Esophagus mucosa (tissue), 1 donor: ENCODE measurements at regions not wholly inside any gene's neighbourhood (a gene's known extent, or its start where the extent isn't known, plus 50 kb on each side); places are given as distances from the start of the nearest gene placed in this dataset.
"Not testable (repeated sequence)": the region's sequence is repeated elsewhere in the genome, so short reads cannot be mapped to it uniquely, and the experiment has no call there.

Source experiments
- ATAC-seq: fragments of 200-7000 bp; cut with Tn5 transposase; one replicate; pipeline ENCODE4 v1.9.1; 2020
- donor health status: DM: yes; HTN: yes; CAD: no.

DNA sequence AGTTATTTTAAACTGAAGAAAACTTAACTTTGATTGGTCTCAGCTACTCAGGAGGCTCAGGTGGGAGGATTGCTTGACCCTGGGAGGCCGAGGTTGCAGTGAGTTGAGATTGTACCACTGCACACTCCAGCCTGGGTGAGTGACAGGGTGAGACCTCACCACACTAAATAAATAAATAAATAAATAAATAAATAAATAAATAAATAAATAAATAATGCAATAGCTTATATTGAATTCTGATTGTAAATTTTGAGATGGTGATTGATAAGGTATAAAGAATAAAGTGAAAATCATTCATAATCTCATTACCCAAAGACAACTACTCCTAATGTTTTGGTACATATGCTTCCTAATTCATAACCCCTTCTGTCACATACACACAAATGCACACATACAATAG is 58.1 kb downstream of the TUBA3C start:
- ATAC-seq, result no peak

DNA sequence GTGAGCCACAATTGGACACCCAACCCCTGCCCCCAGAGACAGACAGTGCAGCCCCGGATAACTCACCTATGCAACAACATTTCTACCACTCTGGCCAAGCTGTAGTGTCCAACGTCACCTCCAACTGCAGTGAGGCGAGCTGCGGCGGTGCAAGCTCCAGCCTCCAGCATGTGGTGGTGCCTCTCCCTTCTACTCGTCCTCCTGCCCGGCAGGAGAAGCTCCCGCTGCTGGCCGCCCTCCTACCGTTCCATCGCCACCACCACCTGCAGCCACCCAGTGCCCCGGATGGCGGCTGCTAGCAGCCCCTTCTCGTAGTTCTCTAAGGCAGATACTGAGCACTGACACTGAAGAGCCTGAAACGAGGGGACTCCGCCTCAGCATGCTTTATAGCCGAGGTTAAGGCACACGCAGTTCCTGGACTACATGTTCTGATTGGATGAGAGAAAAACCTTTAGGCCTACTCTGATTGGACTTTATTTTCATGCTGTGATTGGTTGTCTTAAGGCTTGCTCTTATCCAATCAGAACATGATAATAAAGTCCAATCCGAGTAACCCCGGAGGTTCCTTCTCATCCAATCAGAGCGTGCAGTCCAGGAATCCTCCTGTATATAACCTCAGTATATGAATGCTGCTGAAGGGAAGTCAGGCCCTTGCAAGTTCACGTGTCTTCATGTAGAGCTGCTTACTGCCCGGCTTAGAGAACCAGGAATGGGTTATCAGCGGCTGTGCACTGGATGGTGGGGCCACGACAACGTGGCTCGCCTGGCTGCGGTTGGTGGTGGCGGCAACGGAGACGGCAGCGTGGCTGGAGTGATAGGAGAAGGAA is 63.5 kb downstream of the TUBA3C start:
- ATAC-seq, result no peak

DNA sequence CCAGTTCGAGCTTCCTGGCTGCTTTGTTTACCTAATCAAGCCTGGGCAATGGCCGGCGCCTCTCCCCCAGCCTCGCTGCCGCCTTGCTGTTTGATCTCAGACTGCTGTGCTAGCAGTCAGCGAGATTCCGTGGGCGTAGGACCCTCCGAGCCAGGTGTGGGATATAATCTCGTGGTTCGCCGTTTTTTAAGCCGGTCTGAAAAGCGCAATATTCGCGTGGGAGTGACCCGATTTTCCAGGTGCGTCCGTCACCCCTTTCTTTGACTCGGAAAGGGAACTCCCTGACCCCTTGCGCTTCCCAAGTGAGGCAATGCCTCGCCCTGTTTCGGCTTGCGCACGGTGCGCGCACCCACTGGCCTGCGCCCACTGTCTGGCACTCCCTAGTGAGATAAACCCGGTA is 72.4 kb downstream of the TUBA3C start:
- not testable (repeated sequence) for ATAC-seq

DNA sequence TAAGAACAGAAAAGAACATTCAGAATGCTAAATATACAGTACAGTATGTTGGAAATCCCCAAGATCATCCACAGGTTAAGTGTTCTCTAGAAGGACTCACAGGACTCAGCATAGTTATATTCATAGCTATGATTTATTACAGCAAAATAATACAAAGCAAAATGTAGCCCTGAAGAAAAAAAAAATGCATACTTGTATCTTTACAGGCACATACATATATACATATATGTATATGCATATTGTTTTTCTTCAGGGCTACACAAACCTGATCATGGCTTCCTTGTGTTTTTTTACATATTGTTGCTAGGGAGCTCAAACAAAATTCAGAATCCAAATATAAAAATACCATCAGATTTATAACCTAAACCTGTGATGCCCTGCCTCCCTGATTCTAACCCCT is 78.5 kb downstream of the TUBA3C start:
- ATAC-seq, result no peak

DNA sequence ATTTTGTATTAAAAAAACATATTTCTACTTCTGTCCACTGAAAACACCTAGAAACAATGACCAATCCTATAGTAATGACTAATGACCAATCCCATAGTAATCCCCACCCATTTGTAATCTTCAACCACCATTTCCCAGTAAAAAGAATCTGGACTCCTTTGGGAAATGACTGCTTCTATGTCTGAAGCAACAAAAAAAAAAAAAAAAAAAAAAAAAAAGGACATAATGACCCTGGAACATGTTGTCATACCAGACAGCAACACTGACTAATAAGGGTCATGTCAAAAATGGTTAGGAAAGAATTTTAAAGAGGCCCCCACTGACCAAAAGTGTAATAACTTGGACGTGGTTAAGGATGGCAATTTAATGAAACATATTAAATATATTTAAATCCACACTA is 88.3 kb downstream of the TUBA3C start:
- no peak for ATAC-seq

DNA sequence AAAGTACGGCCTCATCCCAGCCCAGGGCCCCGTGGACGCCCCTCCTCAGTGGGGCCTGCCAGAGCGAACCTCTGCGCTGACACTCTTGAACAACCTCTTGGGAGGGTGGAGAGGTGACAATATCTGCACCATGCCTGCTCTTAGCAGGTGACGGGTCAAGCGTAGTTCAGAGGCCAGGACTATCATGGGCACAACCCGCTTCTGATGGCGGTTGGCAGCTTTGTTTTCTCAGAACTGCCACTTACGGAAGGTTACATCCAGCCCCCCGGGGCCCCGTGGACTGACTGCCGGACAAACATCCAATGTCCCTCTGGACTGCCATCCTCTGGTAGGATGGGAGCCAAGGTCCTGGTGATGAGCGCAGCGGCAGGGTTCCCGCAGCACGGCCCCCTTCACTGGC is 91.1 kb downstream of the TUBA3C start:
- no peak for ATAC-seq

DNA sequence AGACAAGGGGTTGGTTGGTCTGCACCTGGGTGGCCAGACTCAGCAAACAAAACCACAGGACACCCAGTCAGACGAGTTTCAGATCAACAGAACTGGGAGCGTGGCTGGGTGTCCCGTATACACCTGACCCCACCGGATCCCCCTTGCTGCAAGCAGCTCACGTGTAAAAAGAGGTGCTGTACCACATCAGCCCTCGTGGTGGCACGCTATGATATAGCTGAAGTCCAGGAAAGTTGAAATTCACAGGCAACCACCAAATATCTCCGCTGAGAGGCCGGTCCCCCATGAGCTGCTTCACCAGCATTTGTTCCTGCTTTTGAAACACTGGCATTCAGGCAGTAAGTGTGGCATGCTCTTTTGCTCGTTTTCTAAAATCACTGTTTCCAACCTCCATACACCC is 92.3 kb downstream of the TUBA3C start:
- ATAC-seq, result no peak

DNA sequence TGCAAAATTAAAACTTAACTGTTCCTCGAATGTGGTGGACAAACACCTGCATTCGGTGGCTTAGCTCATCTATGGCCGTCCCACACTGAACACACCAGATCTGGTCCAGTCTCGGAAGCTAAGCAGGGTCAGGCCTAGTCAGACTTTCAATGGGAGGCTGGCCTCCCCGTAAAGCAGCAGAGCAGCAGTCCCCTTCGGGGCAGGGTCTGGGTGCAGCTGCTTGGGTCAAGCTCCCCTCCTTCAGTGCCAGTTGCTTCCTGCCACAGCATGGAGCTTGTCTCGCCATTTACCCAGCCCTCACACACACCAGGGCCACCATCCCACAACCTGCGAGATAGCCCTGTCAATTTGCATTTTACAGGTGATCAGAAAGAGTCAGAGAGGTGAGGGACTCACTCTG is 93.2 kb downstream of the TUBA3C start:
- no peak for ATAC-seq

DNA sequence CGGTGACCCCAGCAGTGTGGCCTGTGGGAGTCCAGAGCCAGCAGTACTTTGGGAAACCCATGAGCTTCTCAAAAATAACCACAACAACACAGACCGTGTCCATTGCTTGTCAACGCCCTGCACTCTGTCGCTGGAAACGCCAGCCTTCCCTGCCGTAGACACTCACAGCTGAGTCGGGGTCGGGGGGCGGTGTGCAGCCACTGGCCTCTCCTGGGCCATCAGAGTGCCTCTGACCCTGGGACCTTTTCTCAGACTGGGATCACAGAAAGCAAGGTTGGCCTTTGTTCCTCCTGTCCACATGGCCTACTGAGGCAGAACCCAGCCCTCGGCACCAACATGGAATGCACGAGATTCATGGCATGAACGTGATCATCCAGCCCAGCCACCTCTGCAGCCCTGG is 95.7 kb downstream of the TUBA3C start:
- ATAC-seq, result no peak

DNA sequence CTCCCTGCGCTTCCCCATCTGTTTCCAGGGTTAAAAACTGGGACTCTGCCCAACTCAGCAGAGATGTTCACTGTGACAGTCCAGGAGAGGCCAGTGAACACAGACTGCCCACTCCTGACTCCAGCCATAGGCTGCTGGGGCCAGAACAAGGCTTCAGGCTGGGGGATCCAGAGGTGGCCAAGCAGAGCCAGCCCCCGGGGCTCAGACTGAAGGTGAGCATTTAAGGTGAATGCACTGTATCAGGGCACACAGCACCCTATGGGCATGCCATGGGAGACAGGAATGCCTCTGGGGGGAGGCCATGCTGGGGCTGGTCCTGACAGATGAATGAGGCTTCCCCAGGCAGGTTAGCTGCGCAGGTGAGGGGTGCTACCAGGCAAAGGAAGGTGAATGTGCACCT is 96.4 kb downstream of the TUBA3C start:
- no peak for ATAC-seq

DNA sequence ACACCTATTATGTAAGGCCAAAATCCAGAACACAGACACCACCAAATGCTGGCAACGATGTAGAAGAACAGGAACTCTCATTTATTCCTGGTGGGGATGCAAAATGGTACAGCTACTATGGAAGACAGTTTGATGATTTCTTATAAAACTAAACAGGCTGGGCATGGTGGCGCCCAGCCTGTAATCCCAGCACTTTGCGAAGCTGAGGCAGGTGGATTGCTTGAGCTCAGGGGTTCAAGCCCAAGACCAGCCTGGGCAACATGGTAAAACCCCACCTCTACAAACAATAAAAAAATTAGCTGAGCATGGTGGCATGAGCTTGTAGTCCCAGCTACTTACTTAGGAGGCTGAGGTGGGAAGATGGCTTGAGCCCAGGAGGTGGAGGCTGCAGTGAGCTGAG is 98.3 kb downstream of the TUBA3C start:
- ATAC-seq, result no peak

DNA sequence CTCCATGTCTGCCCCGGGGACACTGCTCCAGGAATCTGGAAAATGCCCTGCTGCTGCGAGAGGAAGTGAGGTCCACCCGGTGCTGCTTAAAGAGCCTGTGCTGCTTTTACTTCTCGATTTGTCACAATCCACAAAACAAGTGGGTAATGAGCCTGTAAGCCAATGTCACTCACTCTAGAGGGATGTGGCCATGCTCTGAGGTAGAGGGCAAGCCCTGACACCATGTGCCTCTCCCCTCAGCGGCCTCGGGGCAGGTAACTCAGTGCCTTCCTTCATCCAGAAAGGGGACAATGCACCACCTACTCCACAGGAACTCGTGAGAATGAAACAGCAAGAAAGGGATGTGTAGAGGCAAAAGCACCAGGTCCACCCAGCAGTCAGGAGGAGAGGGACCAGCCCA is 106.2 kb downstream of the TUBA3C start:
- ATAC-seq, result no peak

DNA sequence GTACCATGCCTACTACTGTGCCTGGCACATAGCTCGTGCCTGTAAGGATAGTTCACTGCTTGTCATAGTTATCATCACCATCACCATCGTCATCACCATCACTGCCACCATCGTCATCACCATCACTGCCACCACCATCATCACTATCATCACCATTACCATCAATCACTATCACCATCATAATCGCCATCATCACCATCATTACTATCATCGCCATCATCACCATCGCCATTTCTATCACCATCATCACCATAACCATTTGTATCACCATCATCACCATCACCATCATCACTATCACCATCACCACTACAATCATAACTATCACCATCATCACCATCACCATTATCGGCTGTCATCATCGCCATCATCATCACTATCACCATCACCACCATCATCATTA is 107.1 kb downstream of the TUBA3C start:
- no peak for ATAC-seq

DNA sequence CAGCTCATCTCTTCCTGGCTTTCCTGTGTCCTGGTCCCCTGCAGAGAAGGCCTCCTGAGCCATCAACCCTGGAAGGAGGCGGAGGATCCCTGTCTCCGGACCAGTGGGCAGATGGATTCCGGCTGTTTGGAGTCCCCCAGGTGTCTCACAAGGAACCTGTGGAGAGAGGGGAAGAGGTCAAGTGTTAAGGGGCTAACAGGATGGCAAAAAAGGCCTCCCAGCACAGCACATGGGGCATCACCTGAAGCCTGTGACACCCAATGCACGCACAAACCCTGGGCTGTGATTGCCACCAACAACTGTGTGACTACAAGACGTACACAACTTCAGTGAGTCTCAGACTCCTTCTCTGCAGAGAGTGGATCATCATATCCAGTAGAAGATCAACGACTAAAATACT is 107.5 kb downstream of the TUBA3C start:
- not testable (repeated sequence) for ATAC-seq

DNA sequence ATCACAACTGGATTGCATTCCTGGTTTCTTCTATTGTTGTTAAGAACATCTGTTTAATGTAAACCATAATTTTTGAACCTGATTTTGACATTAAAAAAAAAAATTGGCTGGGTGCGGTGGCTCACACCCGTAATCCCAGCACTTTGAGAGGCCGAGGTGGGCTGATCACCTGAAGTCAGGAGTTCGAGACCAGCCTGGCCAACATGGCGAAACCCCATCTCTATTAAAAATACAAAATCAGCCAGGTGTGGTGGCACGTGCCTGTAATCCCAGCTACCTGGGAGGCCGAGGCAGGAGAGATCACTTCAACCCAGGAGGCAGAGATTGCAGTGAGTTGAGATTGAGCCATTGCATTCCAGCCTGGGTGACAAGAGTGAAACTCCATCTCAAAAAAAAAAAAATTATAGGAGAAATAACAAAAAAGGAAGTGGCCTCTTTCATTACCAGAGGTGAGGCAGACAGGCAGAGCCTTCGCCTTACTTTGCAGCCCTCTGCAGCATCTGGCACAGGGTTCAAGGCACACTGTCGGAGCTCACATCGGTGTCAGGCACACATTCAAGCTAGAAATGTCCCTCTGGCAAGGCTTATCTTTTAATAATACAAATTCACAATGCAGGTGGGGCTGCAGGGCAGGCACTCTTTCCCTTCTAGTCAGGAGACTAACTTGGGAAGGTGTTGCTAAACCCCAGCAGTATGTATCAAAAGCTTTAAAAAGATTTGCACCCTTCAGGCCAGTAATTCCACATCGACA is 108.5 kb downstream of the TUBA3C start:
- ATAC-seq, result not testable (repeated sequence)

DNA sequence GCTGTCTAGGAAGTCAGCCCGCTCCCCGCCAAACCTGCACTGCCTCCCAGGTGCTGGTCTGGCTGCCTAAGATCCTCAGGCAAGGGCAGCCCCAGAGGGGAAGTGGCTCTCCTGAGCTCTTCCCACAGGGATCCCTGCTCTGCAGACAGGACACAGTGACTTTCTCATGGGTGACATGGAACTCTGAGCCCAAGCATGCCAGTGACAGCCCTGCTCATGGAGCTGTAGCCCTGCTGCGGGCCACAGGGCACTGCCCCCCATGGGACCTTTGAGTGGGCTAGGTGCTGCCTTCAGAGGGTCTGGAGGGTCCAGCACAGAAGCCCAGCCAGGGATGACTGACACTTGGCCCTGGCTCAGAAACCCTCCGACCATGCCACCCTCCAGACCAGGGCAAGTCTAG is 109.1 kb downstream of the TUBA3C start:
- ATAC-seq, result no peak

DNA sequence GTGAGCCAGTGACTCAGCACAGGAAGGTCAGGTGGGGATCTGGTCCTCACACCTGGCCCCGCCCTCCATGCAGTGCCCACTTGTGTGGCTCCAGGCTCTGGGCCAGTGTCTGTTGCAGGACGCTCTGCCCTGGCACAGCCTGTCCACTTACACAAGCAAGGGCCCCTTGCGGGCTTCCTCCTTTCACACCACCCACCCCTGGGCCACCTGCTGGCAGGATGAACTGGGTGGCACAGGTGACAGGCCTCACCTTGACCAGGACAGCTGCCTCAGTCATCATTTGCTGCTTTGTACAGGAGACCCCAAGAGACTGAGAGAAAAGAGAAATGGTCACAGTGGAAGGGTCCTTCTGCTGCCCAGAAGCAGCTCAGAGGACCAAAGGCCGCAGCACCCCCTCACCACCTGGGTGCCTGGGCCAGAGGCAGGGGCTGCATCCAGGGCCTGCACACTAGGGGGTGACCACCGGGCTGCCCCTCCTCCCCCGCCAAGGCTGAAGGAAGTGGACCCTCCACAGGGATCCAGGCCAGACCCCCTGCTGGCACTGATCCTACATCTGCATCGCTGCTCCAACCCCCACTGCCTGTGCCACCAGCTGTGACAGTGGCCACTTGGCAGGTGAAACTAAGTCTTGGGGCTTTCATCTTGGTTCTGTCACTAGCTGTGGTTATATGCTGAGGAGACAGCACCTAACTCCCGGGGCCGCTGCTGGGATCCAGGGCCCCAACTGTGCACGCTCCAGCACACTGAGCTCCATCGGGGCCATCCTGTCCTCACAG is 110.3 kb downstream of the TUBA3C start:
- no peak for ATAC-seq

DNA sequence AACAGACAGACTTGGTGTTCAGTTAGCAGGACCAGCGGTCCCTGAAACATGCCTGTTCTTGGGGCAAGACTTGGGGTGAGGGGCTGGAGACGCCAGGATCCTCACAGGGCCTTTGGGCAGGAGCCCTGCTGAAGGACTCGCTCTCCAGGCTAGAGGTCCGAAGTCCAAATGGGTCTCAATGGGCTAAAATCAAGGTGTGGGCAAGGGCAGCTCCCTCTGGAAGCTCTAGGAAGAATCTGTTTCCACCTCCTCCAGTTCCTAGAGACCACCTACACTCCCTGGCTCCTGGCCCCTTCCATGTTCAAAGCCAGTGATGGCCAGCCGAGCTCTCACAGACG is 111.3 kb downstream of the TUBA3C start:
- no peak for ATAC-seq

DNA sequence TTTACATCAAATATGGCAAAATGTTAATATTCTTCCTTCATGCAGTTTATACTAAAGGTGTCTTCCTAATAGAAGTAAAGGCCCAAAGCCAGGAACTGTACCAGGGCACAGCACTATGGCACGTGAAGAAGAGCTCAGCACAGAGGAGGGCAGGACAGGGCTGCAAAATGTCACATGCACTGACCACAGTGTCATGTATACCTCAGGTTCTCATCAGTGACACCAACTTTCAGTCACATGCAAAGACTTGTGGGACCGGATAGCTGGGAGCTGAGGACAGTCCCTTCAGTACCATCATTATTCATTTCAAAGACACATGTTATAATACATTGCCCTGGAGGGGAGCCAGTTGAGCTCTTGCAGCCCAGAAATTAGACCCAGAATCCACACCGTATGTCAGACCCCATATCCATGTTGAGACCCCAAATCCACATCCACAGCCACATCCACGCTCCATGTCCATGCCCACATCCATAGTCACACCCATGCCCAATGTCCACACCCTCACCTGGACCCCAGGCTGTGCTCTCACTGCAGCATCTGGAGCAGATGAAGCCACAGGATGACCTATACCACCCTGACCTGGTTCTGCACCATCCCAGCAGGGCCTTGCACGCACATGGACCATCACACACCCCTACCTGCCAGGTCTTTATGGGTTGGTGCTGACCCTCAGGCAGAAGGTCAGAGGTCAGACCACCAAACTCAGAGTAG is 111.8 kb downstream of the TUBA3C start:
- no peak for ATAC-seq

DNA sequence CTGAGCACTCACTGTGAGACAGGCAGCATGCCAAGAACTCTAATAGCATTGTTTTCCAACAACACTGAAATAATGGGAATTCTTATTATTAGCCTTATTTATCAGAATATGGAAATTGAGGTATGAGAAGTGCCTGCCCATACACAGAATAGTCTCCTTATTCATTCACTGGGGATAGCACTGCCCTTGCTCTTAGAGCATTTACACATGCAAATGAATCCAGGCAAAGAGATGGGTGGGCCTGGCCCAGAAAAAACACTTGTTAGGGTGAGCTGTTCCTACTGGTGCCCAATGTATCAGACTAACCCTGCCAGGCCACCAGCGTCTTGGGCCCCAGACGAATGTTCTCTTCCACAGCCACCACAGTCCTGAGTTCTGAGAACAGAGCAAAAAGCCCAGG is 112.9 kb downstream of the TUBA3C start:
- no peak for ATAC-seq

DNA sequence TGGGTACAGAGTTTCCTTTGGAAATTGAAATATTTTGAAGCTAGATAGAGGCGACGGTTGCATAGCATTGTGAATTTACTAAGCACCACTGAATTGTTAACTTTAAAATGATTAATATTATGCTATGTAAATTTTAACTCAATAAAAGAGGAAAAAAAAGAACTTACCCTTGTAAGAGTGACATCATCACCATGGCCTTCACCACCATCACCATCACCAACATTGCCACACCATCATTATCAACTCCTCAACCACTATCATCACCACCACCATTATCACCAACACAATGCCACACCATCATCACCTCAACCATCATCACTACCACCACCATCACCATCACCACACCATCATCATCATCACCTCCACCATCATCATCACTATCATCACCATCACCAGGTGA is 113.9 kb downstream of the TUBA3C start:
- no peak for ATAC-seq

DNA sequence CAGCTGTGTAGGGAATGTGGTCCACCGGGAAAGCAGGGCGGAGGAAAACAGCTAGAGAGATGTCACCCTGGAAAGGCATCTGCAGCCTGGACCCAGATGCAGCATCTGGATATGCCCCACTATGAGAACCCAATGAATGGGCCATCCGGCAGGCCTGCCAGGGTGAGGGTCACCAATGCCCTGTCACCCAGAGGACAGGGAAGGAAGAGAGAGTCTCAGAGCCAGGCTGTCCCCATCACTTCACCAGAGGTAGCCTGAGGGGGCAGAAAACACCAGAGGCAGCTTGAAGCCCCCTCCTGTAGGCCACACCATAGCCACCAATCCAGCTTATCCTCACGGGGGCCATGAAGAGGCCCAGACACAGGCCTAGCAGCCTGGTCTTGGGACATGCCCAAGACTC is 118.8 kb downstream of the TUBA3C start:
- ATAC-seq, result no peak
